ENCODE measurements at regions not wholly inside any gene's neighbourhood (a gene's known extent, or its start where the extent isn't known, plus 50 kb on each side); places are given as distances from the start of the nearest gene placed in this dataset.

GRCh38 chr4:128465523-128465922 lies 177.9 kb upstream of the PGRMC2 start:
- TF ChIP-seq, protein P1, sequence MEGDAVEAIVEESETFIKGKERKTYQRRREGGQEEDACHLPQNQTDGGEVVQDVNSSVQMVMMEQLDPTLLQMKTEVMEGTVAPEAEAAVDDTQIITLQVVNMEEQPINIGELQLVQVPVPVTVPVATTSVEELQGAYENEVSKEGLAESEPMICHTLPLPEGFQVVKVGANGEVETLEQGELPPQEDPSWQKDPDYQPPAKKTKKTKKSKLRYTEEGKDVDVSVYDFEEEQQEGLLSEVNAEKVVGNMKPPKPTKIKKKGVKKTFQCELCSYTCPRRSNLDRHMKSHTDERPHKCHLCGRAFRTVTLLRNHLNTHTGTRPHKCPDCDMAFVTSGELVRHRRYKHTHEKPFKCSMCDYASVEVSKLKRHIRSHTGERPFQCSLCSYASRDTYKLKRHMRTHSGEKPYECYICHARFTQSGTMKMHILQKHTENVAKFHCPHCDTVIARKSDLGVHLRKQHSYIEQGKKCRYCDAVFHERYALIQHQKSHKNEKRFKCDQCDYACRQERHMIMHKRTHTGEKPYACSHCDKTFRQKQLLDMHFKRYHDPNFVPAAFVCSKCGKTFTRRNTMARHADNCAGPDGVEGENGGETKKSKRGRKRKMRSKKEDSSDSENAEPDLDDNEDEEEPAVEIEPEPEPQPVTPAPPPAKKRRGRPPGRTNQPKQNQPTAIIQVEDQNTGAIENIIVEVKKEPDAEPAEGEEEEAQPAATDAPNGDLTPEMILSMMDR (IDR thresholded peaks at IDR 0.05) = no peak
- TF ChIP-seq POLR2AphosphoS5 (IDR thresholded peaks at IDR 0.05) (no peak), EP300 (IDR thresholded peaks at IDR 0.05) (no peak)

Data from upper lobe of left lung (tissue), 4 donors.